IMR-90 (cell line): ENCODE measurements at regions not wholly inside any gene's neighbourhood (a gene's known extent, or its start where the extent isn't known, plus 50 kb on each side); places are given as distances from the start of the nearest gene placed in this dataset.

Experiments used
- ATAC-seq: fragments of 200-7000 bp; cut with Tn5 transposase; 2 replicates; pipeline ENCODE4 v1.9.1; 2020; ENCODE audit warnings: low read depth, mild to moderate bottlenecking, moderate library complexity
- BruUV-seq: library from RNA; stranded (reverse); fragments of 400-500 nt; replicated peaks from 2 replicates; lab custom pipeline; 2021; lab: Mats Ljungman, UMichigan
- CTCF ChIA-PET: fragments of 300-600 bp; formaldehyde crosslinking; extraction: SDS; loops from one replicate; lab custom pipeline; 2021; ENCODE audit warnings: antibody characterized with exemption; lab: Yijun Ruan, JAX
- POLR2A ChIA-PET: fragments of 300-600 bp; sonication (Branson Sonifier 250); formaldehyde crosslinking; loops from one replicate; lab custom pipeline; 2022; ENCODE audit warnings: antibody characterized with exemption; ENCODE audit not compliant: unreplicated experiment; lab: Charles Lee
- DNase-seq: peaks from one replicate; pipeline ENCODE4 v3.0.0; 2013
- H2AFZ ChIP-seq: replicated peaks from 2 replicates; pipeline ENCODE3; 2013; ENCODE audit warnings: low read length, mild to moderate bottlenecking; ENCODE audit not compliant: poor library complexity
- H2AK5ac ChIP-seq: 2 replicates; pipeline ENCODE4 v1.6.1; 2013; ENCODE audit warnings: low read depth, low read length, inconsistent platforms
- H2AK9ac ChIP-seq: replicated peaks from 2 replicates; pipeline ENCODE3; 2013; ENCODE audit warnings: mild to moderate bottlenecking, low read depth, low read length, moderate library complexity; ENCODE audit not compliant: poor library complexity
- H2BK120ac ChIP-seq: 2 replicates; pipeline ENCODE4 v1.6.1; 2013; ENCODE audit warnings: low read depth, low read length, inconsistent platforms
- H2BK15ac ChIP-seq: 3 replicates; pipeline ENCODE4 v1.6.1; 2013; ENCODE audit warnings: low read depth, low read length, inconsistent platforms
- H2BK20ac ChIP-seq: 2 replicates; pipeline ENCODE4 v1.6.1; 2013; ENCODE audit warnings: low read depth, mild to moderate bottlenecking, inconsistent platforms, low read length, moderate library complexity
- H2BK5ac ChIP-seq: 2 replicates; pipeline ENCODE4 v1.6.1; 2013; ENCODE audit warnings: mild to moderate bottlenecking, low read depth, low read length, inconsistent platforms; ENCODE audit not compliant: poor library complexity, severe bottlenecking
- H3K14ac ChIP-seq: replicated peaks from 2 replicates; pipeline ENCODE4 v1.6.1; 2013; ENCODE audit warnings: low read depth, low read length, inconsistent platforms
- H3K18ac ChIP-seq: 2 replicates; pipeline ENCODE4 v1.6.1; 2013; ENCODE audit warnings: low read depth, low read length, control low read depth
- H3K23ac ChIP-seq: 2 replicates; pipeline ENCODE4 v1.6.1; 2013; ENCODE audit warnings: low read depth, low read length, inconsistent platforms
- H3K27ac ChIP-seq: 2 replicates; pipeline ENCODE4 v1.5.1; 2013; ENCODE audit warnings: mild to moderate bottlenecking, control low read depth, low read length; ENCODE audit not compliant: insufficient read depth
- H3K27me3 ChIP-seq: 2 replicates; pipeline ENCODE4 v1.6.1; 2013; ENCODE audit warnings: low read length; ENCODE audit not compliant: control insufficient read depth, insufficient read depth
- H3K36me3 ChIP-seq: 2 replicates; pipeline ENCODE4 v1.6.1; 2013; ENCODE audit warnings: low read length, mixed read lengths; ENCODE audit not compliant: control insufficient read depth, insufficient read depth
- H3K4ac ChIP-seq: 2 replicates; pipeline ENCODE4 v1.6.1; 2013; ENCODE audit warnings: low read depth, low read length, inconsistent platforms
- H3K4me1 ChIP-seq: 2 replicates; pipeline ENCODE4 v1.6.1; 2013; ENCODE audit warnings: low read length, mixed read lengths; ENCODE audit not compliant: control insufficient read depth, insufficient read depth
- H3K4me2 ChIP-seq: 2 replicates; pipeline ENCODE4 v1.6.1; 2013; ENCODE audit warnings: low read depth, mild to moderate bottlenecking, control low read depth, low read length, moderate library complexity
- H3K4me3 ChIP-seq: 2 replicates; pipeline ENCODE4 v1.5.1; 2013; ENCODE audit warnings: low read depth, mild to moderate bottlenecking, control low read depth, low read length, moderate library complexity; ENCODE audit not compliant: insufficient read depth
- H3K56ac ChIP-seq: 2 replicates; pipeline ENCODE4 v1.6.1; 2013; ENCODE audit warnings: low read length, inconsistent platforms; ENCODE audit not compliant: insufficient read depth; ENCODE audit errors: extremely low read depth
- H3K79me1 ChIP-seq, 2 experiments: 2 replicates each; pipeline ENCODE4 v1.6.1; 2013; ENCODE audit warnings: low read length in 2 of 2, inconsistent platforms in 1 of 2, low read depth in 1 of 2
- H3K9ac ChIP-seq: 2 replicates; pipeline ENCODE4 v1.6.1; 2013; ENCODE audit warnings: low read depth, low read length, control low read depth
- H3K9me1 ChIP-seq: 2 replicates; pipeline ENCODE4 v1.6.1; 2013; ENCODE audit warnings: low read length, inconsistent platforms; ENCODE audit not compliant: insufficient read depth
- H3K9me3 ChIP-seq: 2 replicates; pipeline ENCODE4 v1.6.1; 2013; ENCODE audit warnings: low read length; ENCODE audit not compliant: control insufficient read depth, insufficient read depth
- H4K20me1 ChIP-seq: 2 replicates; pipeline ENCODE4 v1.6.1; 2013; ENCODE audit warnings: low read length, inconsistent platforms; ENCODE audit not compliant: insufficient read depth
- H4K5ac ChIP-seq: 2 replicates; pipeline ENCODE4 v1.6.1; 2013; ENCODE audit warnings: mild to moderate bottlenecking, low read depth, low read length, control low read depth
- H4K8ac ChIP-seq, 2 experiments: 2 replicates each; pipeline ENCODE4 v1.6.1; 2013; ENCODE audit warnings: low read depth in 2 of 2, low read length in 2 of 2, control low read depth in 1 of 2, inconsistent platforms in 1 of 2
- H4K91ac ChIP-seq: 2 replicates; pipeline ENCODE4 v1.6.1; 2013; ENCODE audit warnings: low read depth, low read length, inconsistent platforms; ENCODE audit not compliant: insufficient read depth
- CEBPB ChIP-seq: IDR thresholded peaks from 2 replicates; pipeline ENCODE4 v1.6.1; 2012; ENCODE audit warnings: low read depth, low read length, improper control_type of control experiment
- FOS ChIP-seq: fragments of 150-350 bp; IDR thresholded peaks from 2 replicates; pipeline ENCODE4 v1.6.1; 2016; ENCODE audit warnings: low read depth, low read length
- MXI1 ChIP-seq: IDR thresholded peaks from 2 replicates; pipeline ENCODE4 v1.6.1; 2012; ENCODE audit warnings: low read depth, mild to moderate bottlenecking, low read length, moderate library complexity, borderline replicate concordance
- POLR2A ChIP-seq: IDR thresholded peaks from 2 replicates; pipeline ENCODE4 v1.6.1; 2012; ENCODE audit warnings: mild to moderate bottlenecking, low read depth, low read length
- WGBS, 2 experiments: methylation state at CpG; one replicate each; pipeline versions ENCODE4 v1.1.5 to v1.1.7; 2013; ENCODE audit warnings: missing lambda C conversion rate in 2 of 2; ENCODE audit not compliant: insufficient read length in 1 of 2; ENCODE audit errors: extremely low coverage in 2 of 2; 5-methylcytosine and 5-hydroxymethylcytosine counted together
- dilution Hi-C: fragments of 300-500 bp; cut with HindIII; formaldehyde crosslinking; loops from one replicate; pipeline ENCODE4 v1.14.3; 2018; ENCODE audit warnings: low sequenced_read_pairs; ENCODE audit not compliant: unreplicated experiment
- in situ Hi-C: fragments of 300-500 bp; cut with MboI; formaldehyde crosslinking; loops from 3 replicates; pipeline ENCODE4 v1.14.3; 2019; ENCODE audit warnings: low sequenced_read_pairs, inconsistent platforms, mixed read lengths
- intact Hi-C: fragments of 100-400 bp; cut with micrococcal nuclease; formaldehyde crosslinking; loops from 2 replicates; pipeline ENCODE4 v1.10.0; 2022

GRCh38 chr17:72259922-72260321 lies 139.1 kb downstream of the SOX9 start:
- ChIA-PET CTCF (no interaction called here), POLR2A (no interaction called here)
- H3K4ac ChIP-seq: no peak overlapping the region
- dilution Hi-C loops: no loop called here
- no TSS peak for BruUV-seq
- in situ Hi-C loops: no loop called here
- intact Hi-C loops: no loop called here
- H2AK5ac ChIP-seq: no peak overlapping the region
- no peak overlapping the region for H2AFZ ChIP-seq
- no peak overlapping the region for H2AK9ac ChIP-seq
- no peak overlapping the region for H4K5ac ChIP-seq
- no peaks in the 10 kb centered on the region for H3K9me3 ChIP-seq
- no peaks in the 10 kb centered on the region for H4K20me1 ChIP-seq
- no peak overlapping the region for H4K91ac ChIP-seq
- no peaks in the 10 kb centered on the region for H3K36me3 ChIP-seq
- DNase-seq (no peak), ATAC-seq (no peak)
- H3K4me3 ChIP-seq: no peak overlapping the region
- no peaks in the 10 kb centered on the region for H3K9me1 ChIP-seq
- TF ChIP-seq FOS (no peak), MXI1 (no peak), POLR2A (no peak), CEBPB (no peak)
- H3K9ac ChIP-seq: no peak overlapping the region
- no peak overlapping the region for H2BK15ac ChIP-seq
- no peaks in the 10 kb centered on the region for H3K79me1 ChIP-seq
- H3K27ac ChIP-seq: no peak overlapping the region
- H3K4me1 ChIP-seq: no peaks in the 10 kb centered on the region
- H2BK5ac ChIP-seq: no peak overlapping the region
- no peak overlapping the region for H3K23ac ChIP-seq
- WGBS, 2 experiments: 86% methylated on average over 1 of the region's 6 CpGs; no CpG with 5 or more reads in 1 of the 2 experiments
- H3K14ac ChIP-seq: no peak overlapping the region
- H2BK120ac ChIP-seq: no peak overlapping the region
- H3K18ac ChIP-seq: no peak overlapping the region
- no peaks in the 10 kb centered on the region; the same call in none of the 2 replicates for H3K27me3 ChIP-seq
- H2BK20ac ChIP-seq: no peak overlapping the region
- no peak overlapping the region for H4K8ac ChIP-seq
- no peak overlapping the region for H3K4me2 ChIP-seq
- no peak overlapping the region for H3K56ac ChIP-seq
